Osteoblast (primary cell): ENCODE measurements at regions not wholly inside any gene's neighbourhood (a gene's known extent, or its start where the extent isn't known, plus 50 kb on each side); places are given as distances from the start of the nearest gene placed in this dataset.

Experiments
- DNase-seq: peaks from one replicate; pipeline ENCODE4 v3.0.0; 2011; ENCODE audit warnings: low spot score, mixed read lengths; ENCODE audit not compliant: insufficient read length; ENCODE audit errors: missing footprints
- H2AFZ ChIP-seq: 2 replicates; pipeline ENCODE4 v1.6.0; 2011; ENCODE audit warnings: mild to moderate bottlenecking, low read length
- H3K27ac ChIP-seq: 2 replicates; pipeline ENCODE4 v1.5.1; 2011; ENCODE audit warnings: mild to moderate bottlenecking, low read depth, low read length, moderate library complexity
- H3K27me3 ChIP-seq: 2 replicates; pipeline ENCODE4 v1.6.0; 2012; ENCODE audit warnings: mild to moderate bottlenecking, control low read depth, inconsistent platforms, low read length, moderate library complexity; ENCODE audit not compliant: insufficient read depth
- H3K36me3 ChIP-seq: 2 replicates; pipeline ENCODE4 v1.5.1; 2011; ENCODE audit warnings: mild to moderate bottlenecking, low read length, control low read depth, moderate library complexity; ENCODE audit not compliant: insufficient read depth
- H3K4me1 ChIP-seq: 2 replicates; pipeline ENCODE4 v1.5.1; 2011; ENCODE audit warnings: mild to moderate bottlenecking, low read length, control low read depth, moderate library complexity; ENCODE audit not compliant: insufficient read depth
- H3K4me2 ChIP-seq: 2 replicates; pipeline ENCODE4 v1.6.0; 2011; ENCODE audit warnings: mild to moderate bottlenecking, low read length; ENCODE audit not compliant: insufficient read depth
- H3K4me3 ChIP-seq: fragments of 200-600 bp; sonication (generic); 3 replicates; pipeline ENCODE4 v1.5.1; 2012; ENCODE audit warnings: mild to moderate bottlenecking, low read length, inconsistent platforms; ENCODE audit not compliant: insufficient read depth
- H3K79me2 ChIP-seq: 2 replicates; pipeline ENCODE4 v1.6.0; 2012; ENCODE audit warnings: mild to moderate bottlenecking, low read length, control low read depth, inconsistent platforms; ENCODE audit not compliant: insufficient read depth
- H3K9me3 ChIP-seq: 2 replicates; pipeline ENCODE4 v1.5.1; 2011; ENCODE audit warnings: low read depth, low read length, control low read depth
- H4K20me1 ChIP-seq: 2 replicates; pipeline ENCODE4 v1.6.0; 2012; ENCODE audit warnings: mild to moderate bottlenecking, low read length, control low read depth; ENCODE audit not compliant: insufficient read depth
- TF ChIP-seq, protein P1 (sequence below): IDR thresholded peaks from 2 replicates; pipeline ENCODE4 v1.5.1; 2011; ENCODE audit warnings: mild to moderate bottlenecking, low read depth, low read length, moderate library complexity; ENCODE audit errors: extremely low read depth

DNA sequence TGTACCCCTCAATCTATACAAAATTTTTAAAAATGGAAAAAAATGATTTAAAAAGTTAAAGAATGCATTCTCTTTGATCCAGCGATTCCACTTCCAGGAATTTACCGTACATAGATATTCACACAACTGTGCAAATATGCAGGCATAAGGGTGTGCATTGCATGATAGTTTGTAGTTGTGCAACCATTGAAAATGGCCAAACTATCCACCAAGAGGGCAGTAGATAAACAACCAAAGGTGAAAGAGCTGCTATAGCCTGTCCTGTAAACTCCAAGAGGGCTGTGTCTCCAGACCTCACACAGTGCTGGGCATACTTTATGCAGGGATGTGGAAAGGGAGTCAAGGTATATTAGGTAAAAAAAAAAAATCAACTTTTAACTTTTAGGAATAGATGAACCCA is 116.5 kb upstream of the NEDD4L start:
- H2AFZ ChIP-seq: no peak overlapping the region
- TF ChIP-seq, protein P1, sequence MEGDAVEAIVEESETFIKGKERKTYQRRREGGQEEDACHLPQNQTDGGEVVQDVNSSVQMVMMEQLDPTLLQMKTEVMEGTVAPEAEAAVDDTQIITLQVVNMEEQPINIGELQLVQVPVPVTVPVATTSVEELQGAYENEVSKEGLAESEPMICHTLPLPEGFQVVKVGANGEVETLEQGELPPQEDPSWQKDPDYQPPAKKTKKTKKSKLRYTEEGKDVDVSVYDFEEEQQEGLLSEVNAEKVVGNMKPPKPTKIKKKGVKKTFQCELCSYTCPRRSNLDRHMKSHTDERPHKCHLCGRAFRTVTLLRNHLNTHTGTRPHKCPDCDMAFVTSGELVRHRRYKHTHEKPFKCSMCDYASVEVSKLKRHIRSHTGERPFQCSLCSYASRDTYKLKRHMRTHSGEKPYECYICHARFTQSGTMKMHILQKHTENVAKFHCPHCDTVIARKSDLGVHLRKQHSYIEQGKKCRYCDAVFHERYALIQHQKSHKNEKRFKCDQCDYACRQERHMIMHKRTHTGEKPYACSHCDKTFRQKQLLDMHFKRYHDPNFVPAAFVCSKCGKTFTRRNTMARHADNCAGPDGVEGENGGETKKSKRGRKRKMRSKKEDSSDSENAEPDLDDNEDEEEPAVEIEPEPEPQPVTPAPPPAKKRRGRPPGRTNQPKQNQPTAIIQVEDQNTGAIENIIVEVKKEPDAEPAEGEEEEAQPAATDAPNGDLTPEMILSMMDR: no peak
- peaks cover 16% of the 10 kb centered on the region for H3K4me1 ChIP-seq
- DNase-seq: no peak
- H3K27ac ChIP-seq: no peak overlapping the region
- H3K36me3 ChIP-seq: no peaks in the 10 kb centered on the region
- no peaks in the 10 kb centered on the region for H3K79me2 ChIP-seq
- H3K4me3 ChIP-seq: no peak overlapping the region
- no peaks in the 10 kb centered on the region for H3K9me3 ChIP-seq
- no peaks in the 10 kb centered on the region for H3K27me3 ChIP-seq
- no peak overlapping the region for H3K4me2 ChIP-seq
- H4K20me1 ChIP-seq: no peaks in the 10 kb centered on the region

DNA sequence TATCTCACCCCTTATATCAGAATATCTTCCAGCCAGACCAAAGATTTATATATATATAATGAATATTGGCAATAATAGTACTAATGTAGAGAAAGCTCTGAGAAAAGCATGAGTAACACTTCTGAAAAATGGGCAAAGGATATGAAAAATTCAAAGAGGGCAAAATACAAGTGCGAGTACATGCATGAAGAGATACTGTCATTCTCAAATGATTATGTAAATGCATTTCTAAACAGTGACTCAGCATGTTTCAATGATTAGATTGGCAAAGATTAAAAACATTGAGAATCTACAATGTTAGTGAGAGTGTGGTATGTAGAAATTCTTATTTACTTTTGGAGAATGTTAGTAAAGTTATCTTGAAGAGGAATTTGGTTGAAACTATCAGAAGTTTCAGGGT is 118.3 kb upstream of the NEDD4L start:
- Histone ChIP-seq H2AFZ (no peak overlapping the region), H3K4me2 (peak overlapping the region; percentile 22), H3K36me3 (no peaks in the 10 kb centered on the region), H3K4me1 (peaks cover 12% of the 10 kb centered on the region), H3K27me3 (no peaks in the 10 kb centered on the region), H3K9me3 (no peaks in the 10 kb centered on the region), H4K20me1 (no peaks in the 10 kb centered on the region), H3K4me3 (no peak overlapping the region), H3K27ac (peak overlapping the region; percentile 63), H3K79me2 (no peaks in the 10 kb centered on the region)
- TF ChIP-seq, protein P1: no peak
- peak; percentile 81 for DNase-seq

DNA sequence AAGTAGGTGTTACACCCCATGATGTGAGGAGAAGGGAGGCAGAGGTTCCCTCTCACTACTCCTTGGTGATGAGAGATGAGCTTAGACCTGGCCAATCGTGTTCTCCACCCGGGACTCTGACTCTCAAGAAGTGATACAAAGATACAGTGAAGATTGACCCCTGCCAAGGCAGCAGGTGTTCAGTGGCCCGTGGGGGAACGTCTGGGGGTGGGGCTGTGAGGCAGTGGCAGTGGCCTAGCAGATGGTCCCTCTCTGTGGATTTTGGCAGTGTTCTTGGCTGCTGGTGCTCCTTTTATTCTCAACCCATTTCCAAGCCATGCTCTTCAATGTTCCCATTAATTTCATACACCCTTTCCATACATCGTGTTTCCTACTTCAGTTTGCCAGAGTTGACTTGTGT is 120.4 kb upstream of the NEDD4L start:
- Histone ChIP-seq H3K4me2 (no peak overlapping the region), H3K9me3 (no peaks in the 10 kb centered on the region), H2AFZ (no peak overlapping the region), H3K79me2 (no peaks in the 10 kb centered on the region), H3K4me1 (peaks cover 12% of the 10 kb centered on the region), H3K4me3 (no peak overlapping the region), H4K20me1 (no peaks in the 10 kb centered on the region), H3K36me3 (no peaks in the 10 kb centered on the region), H3K27me3 (peaks cover under 1% of the 10 kb centered on the region), H3K27ac (no peak overlapping the region)
- TF ChIP-seq, protein P1: no peak
- no peak for DNase-seq

DNA sequence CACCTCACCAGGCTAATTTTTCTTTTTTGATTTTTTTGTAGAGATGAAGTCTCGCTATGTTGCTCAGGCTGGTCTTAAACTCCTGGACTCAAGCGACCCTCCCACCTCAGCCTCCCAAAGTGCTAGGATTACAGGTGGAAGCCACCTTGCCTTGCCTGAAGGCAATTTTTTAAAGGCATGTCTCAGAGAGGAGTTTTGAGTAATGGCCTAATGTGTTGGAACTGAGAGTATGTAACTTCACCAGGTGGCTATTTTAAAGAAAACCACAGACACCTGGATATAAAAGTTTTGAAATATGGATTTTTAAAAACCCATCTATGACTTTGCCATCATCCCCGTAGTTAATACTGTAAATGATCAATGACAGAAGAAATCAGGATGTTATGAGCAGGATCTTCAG is 119.8 kb upstream of the ATP8B1 start:
- no peak overlapping the region for H3K27ac ChIP-seq
- DNase-seq: no peak

More for the DNA sequence above, 119.8 kb upstream of the ATP8B1 start:
- TF ChIP-seq, protein P1: no peak
- no peaks in the 10 kb centered on the region for H3K9me3 ChIP-seq
- no peak overlapping the region for H3K4me3 ChIP-seq
- H3K36me3 ChIP-seq: no peaks in the 10 kb centered on the region
- H3K4me1 ChIP-seq: peaks cover 12% of the 10 kb centered on the region
- no peaks in the 10 kb centered on the region for H3K79me2 ChIP-seq
- no peaks in the 10 kb centered on the region for H4K20me1 ChIP-seq
- no peak overlapping the region for H2AFZ ChIP-seq
- H3K4me2 ChIP-seq: no peak overlapping the region
- peaks cover 3% of the 10 kb centered on the region for H3K27me3 ChIP-seq
